ES-I3 (cell line): ENCODE measurements at regions not wholly inside any gene's neighbourhood (a gene's known extent, or its start where the extent isn't known, plus 50 kb on each side); places are given as distances from the start of the nearest gene placed in this dataset.
"Not testable (repeated sequence)": the region's sequence is repeated elsewhere in the genome, so short reads cannot be mapped to it uniquely, and the experiment has no call there.

Source experiments
- H3K36me3 ChIP-seq: 2 replicates; pipeline ENCODE4 v1.6.1; 2013; ENCODE audit warnings: mild to moderate bottlenecking, low read length, control low read depth, moderate library complexity; ENCODE audit not compliant: insufficient read depth
- H3K4me1 ChIP-seq: 2 replicates; pipeline ENCODE4 v1.6.1; 2013; ENCODE audit warnings: mild to moderate bottlenecking, control low read depth, low read length; ENCODE audit not compliant: insufficient read depth
- H3K9ac ChIP-seq: 2 replicates; pipeline ENCODE4 v1.6.1; 2013; ENCODE audit warnings: low read depth, mild to moderate bottlenecking, low read length, moderate library complexity
- H3K9me3 ChIP-seq: 2 replicates; pipeline ENCODE4 v1.6.1; 2013; ENCODE audit warnings: mild to moderate bottlenecking, low read length, moderate library complexity; ENCODE audit not compliant: control insufficient read depth, insufficient read depth

GRCh38 chr18:1760901-1761300 is 810.4 kb downstream of the METTL4 start:
- no peaks in the 10 kb centered on the region for H3K9me3 ChIP-seq
- no peaks in the 10 kb centered on the region for H3K4me1 ChIP-seq
- no peak overlapping the region for H3K9ac ChIP-seq
- H3K36me3 ChIP-seq, result no peaks in the 10 kb centered on the region

GRCh38 chr18:1774261-1774660 is 797.0 kb downstream of the METTL4 start:
- no peaks in the 10 kb centered on the region for H3K9me3 ChIP-seq

GRCh38 chr18:1777843-1778242 is 793.5 kb downstream of the METTL4 start:
- Histone ChIP-seq H3K36me3 (no peaks in the 10 kb centered on the region), H3K9me3 (no peaks in the 10 kb centered on the region), H3K4me1 (no peaks in the 10 kb centered on the region)

More at GRCh38 chr18:1774261-1774660, 797.0 kb downstream of the METTL4 start:
- Histone ChIP-seq H3K4me1 (no peaks in the 10 kb centered on the region), H3K36me3 (no peaks in the 10 kb centered on the region), H3K9ac (no peak overlapping the region)

DNA sequence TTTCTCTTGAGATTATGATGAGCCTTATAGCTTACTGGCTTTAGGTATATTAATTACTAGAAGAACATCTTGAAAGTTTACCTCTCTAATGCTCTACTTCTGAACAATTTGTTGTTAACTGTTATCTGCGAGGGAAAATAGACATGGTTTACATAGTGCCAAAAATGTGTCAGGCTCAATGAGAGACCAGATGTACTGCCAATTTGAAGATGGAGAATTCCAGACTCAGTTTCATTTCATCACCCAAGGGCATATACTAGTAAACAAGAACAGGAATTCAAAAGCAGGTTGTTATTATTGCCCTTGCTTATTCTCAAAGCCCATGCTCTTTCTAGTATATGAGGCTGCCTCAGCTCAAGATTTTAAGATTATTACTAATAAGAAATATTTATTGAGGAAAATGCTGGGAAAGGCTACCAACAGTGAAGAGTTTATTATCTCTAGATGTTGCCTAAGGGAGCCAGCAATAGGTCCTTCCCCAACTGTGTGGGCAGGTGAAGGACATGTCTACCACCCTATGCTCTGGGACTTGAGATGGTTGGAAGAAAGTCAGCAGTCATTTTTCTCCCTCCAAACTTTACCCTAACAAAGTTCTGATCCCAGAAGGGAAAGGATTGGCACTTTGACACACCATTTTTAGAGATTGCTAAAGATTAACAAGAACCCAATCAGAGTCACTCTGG is 792.7 kb downstream of the METTL4 start:
- no peak overlapping the region for H3K9ac ChIP-seq
- no peaks in the 10 kb centered on the region for H3K36me3 ChIP-seq
- no peaks in the 10 kb centered on the region for H3K9me3 ChIP-seq

More at GRCh38 chr18:1777843-1778242, 793.5 kb downstream of the METTL4 start:
- no peak overlapping the region for H3K9ac ChIP-seq

GRCh38 chr18:1779587-1779986 is 791.7 kb downstream of the METTL4 start:
- Histone ChIP-seq H3K9ac (no peak overlapping the region), H3K9me3 (no peaks in the 10 kb centered on the region), H3K36me3 (no peaks in the 10 kb centered on the region), H3K4me1 (no peaks in the 10 kb centered on the region)

More for the DNA sequence above, 792.7 kb downstream of the METTL4 start:
- no peaks in the 10 kb centered on the region for H3K4me1 ChIP-seq

DNA sequence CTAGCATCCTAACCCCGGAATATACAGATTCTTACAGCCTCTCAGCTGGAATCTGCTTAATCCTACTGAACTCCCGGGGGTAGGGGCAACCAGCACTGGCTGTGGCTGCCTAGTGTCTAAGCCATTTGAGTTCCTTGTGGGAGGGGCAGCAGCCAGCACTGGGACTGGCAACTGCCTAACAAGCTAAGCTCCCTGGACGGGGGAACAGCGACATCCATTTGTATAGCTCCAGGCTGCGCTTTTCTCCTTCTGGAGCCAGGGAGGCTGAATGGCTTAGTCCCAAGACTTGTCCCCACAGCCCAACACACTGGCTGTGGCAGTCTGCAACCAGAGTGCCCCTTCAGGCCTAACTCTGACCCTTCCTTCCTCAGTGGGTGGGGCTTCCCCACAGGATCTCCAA is 787.2 kb downstream of the METTL4 start:
- no peaks in the 10 kb centered on the region for H3K4me1 ChIP-seq
- no peak overlapping the region for H3K9ac ChIP-seq
- no peaks in the 10 kb centered on the region for H3K36me3 ChIP-seq
- no peaks in the 10 kb centered on the region for H3K9me3 ChIP-seq

DNA sequence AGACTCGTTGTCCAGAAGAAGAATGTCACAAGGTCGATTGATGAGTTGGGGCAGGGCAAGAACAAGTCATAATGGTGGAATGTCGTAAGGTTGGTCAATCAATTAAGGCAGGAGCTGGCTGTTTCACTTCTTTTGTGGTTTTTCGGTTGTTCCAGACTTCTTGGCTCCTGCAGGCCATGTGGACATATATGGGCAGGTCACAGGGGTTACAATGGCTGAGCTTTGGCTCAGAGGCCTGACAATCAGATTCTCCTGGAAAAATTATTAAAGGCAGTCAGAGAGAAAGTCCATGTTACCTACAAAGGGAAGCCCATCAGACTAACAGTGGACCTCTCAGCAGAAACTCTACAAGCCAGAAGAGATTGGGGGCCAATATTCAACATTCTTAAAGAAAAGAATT is 785.3 kb downstream of the METTL4 start:
- H3K9me3 ChIP-seq, H3K4me1 ChIP-seq, H3K36me3 ChIP-seq, H3K9ac ChIP-seq: not testable (repeated sequence)

DNA sequence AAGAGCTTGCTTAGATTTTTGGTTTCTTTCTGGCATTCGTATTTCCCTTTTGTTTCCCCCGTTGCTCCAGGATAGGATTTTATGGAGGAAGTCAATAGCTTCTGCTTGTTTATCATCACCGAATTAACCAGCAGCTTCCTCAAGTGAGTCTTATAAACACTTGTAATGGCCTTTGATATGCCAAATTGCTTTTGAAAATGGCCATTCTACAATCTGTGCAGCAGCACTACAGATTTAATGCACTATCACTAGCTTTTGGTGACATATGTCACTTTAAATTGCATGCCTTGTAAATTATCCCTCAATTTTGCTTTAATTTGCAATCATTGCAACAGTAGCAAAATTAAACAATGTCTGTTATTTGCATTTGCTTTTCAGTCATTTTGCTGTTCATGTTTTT is 774.7 kb downstream of the METTL4 start:
- Histone ChIP-seq H3K4me1 (no peaks in the 10 kb centered on the region), H3K36me3 (no peaks in the 10 kb centered on the region), H3K9ac (no peak overlapping the region), H3K9me3 (no peaks in the 10 kb centered on the region)

DNA sequence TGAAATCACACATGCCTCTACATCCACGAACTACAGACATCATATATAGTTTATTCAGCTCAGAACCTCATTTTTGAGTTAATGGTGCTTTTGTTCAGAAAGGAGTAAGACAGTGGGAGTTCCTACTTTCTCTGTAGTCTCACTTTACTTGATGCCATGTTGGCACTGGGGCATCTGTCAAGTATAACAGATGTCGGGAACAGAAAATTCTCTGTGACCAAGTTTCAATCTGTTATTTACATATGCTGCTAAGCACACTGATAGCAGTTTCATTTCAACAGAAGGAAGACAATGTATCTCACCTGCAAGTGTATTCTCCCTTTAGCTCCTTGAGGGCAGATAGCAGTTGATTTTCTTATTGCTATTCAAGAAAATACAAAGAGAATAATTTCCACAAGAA is 774.1 kb downstream of the METTL4 start:
- H3K9me3 ChIP-seq, result no peaks in the 10 kb centered on the region
- H3K36me3 ChIP-seq, result no peaks in the 10 kb centered on the region
- H3K4me1 ChIP-seq, result no peaks in the 10 kb centered on the region
- no peak overlapping the region for H3K9ac ChIP-seq

- no peak overlapping the region for H3K9ac ChIP-seq
- H3K4me1 ChIP-seq, result no peaks in the 10 kb centered on the region
- no peaks in the 10 kb centered on the region for H3K9me3 ChIP-seq
- no peaks in the 10 kb centered on the region for H3K36me3 ChIP-seq
Measured at GRCh38 chr18:1805521-1805920, 765.8 kb downstream of the METTL4 start.

DNA sequence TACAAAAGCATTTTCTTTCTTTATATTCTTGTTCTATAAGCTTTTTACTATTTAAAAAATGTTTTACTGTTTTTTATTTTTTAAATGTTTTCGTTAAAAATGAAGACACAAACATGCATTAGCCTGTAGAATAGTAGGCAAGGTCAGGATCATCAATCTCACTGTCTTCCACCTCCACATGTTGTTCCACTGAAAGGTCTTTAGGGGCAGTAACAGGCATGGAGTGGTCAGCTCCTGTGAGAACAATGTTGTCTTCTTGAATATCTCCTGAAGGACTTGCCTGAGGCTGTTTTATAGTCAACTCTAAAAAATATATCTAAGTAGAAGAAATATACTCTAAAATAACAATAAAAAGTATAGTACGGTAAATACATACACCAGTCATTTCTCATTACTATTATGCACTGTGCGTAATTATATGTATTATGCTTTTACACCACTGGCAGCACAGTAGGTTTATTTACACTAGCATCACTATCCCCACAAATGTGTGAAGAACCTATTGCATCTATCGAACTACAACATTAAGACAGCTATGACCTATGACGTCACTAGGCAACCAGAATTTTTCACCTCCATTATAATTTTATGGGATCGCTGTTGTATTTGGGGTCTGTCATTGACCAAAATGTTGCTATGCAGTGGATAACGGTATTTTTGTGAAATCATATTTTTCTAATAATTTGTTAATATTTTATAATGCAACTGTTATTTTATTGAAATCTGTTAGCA is 764.3 kb downstream of the METTL4 start:
- H3K9me3 ChIP-seq, result no peaks in the 10 kb centered on the region
- no peak overlapping the region for H3K9ac ChIP-seq
- no peaks in the 10 kb centered on the region for H3K4me1 ChIP-seq
- no peaks in the 10 kb centered on the region for H3K36me3 ChIP-seq

GRCh38 chr18:1811282-1811681 is 760.0 kb downstream of the METTL4 start:
- Histone ChIP-seq H3K36me3 (no peaks in the 10 kb centered on the region), H3K9ac (no peak overlapping the region)

DNA sequence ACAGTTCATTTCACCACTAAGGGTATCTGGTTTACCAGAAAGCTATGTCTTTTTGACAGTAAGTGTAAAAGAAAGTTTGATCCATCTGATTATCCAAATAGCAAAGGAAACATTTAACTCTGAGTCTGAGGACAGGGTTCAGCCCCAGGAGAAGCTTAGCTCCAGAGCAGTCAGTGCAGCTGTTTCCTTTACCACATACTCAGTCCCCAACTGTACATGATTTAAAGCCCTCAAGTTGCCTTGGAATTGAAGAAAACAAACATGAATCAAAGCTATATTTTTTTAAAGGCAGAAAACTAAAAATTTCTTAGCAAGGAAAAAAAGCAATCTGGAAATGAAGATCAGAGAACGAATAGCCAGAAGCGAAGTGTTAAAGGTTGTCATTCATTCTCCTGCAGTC is 746.0 kb downstream of the METTL4 start:
- Histone ChIP-seq H3K9me3 (no peaks in the 10 kb centered on the region), H3K4me1 (no peaks in the 10 kb centered on the region), H3K36me3 (no peaks in the 10 kb centered on the region), H3K9ac (no peak overlapping the region)

More at GRCh38 chr18:1811282-1811681, 760.0 kb downstream of the METTL4 start:
- Histone ChIP-seq H3K4me1 (no peaks in the 10 kb centered on the region), H3K9me3 (no peaks in the 10 kb centered on the region)

DNA sequence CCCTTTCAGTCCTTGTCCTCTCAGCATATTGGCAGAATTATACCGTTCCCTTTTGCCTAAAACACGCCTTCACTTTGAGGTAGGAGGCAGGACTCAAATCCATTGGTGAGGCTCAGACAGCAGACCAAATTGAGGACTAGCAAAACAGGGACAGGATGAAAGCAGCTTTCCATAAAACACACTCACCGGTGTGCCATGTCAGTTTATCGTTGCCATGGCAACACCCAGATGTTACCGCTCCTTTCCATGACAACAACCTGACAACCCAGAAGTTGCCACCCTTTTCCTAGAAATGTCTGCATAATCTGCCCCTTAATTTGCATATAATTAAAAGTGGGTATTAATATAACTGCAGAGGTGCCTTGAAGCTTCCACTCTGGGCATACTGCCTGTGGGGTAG is 730.4 kb downstream of the METTL4 start:
- Histone ChIP-seq H3K9me3 (no peaks in the 10 kb centered on the region), H3K9ac (no peak overlapping the region), H3K36me3 (no peaks in the 10 kb centered on the region), H3K4me1 (no peaks in the 10 kb centered on the region)

GRCh38 chr18:1846640-1847039 is 724.7 kb downstream of the METTL4 start:
- Histone ChIP-seq H3K9ac (no peak overlapping the region), H3K9me3 (no peaks in the 10 kb centered on the region), H3K4me1 (no peaks in the 10 kb centered on the region), H3K36me3 (no peaks in the 10 kb centered on the region)
